ENCODE measurements at regions not wholly inside any gene's neighbourhood (a gene's known extent, or its start where the extent isn't known, plus 50 kb on each side); places are given as distances from the start of the nearest gene placed in this dataset.

- intact Hi-C loops (cut with DNase I) = no loop called here
- no peak for ATAC-seq
- H3K9me3 ChIP-seq = no peaks in the 10 kb centered on the region
- DNase-seq = no peak
- H3K27me3 ChIP-seq = no peaks in the 10 kb centered on the region
- no peak overlapping the region for H3K27ac ChIP-seq
- no peak overlapping the region for H3K4me3 ChIP-seq
- WGBS (ENCODE audit: insufficient coverage, low coverage, low lambda C conversion rate, missing lambda C conversion rate) = no CpG with 5 or more reads among the region's 5 CpGs
- H3K36me3 ChIP-seq = no peaks in the 10 kb centered on the region
- no peaks in the 10 kb centered on the region for H3K4me1 ChIP-seq
- no peak for TF ChIP-seq POLR2A (IDR thresholded peaks at IDR 0.05)
- TF ChIP-seq, protein P1, sequence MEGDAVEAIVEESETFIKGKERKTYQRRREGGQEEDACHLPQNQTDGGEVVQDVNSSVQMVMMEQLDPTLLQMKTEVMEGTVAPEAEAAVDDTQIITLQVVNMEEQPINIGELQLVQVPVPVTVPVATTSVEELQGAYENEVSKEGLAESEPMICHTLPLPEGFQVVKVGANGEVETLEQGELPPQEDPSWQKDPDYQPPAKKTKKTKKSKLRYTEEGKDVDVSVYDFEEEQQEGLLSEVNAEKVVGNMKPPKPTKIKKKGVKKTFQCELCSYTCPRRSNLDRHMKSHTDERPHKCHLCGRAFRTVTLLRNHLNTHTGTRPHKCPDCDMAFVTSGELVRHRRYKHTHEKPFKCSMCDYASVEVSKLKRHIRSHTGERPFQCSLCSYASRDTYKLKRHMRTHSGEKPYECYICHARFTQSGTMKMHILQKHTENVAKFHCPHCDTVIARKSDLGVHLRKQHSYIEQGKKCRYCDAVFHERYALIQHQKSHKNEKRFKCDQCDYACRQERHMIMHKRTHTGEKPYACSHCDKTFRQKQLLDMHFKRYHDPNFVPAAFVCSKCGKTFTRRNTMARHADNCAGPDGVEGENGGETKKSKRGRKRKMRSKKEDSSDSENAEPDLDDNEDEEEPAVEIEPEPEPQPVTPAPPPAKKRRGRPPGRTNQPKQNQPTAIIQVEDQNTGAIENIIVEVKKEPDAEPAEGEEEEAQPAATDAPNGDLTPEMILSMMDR (IDR thresholded peaks at IDR 0.05) = no peak
These were observed 102.2 kb upstream of the NAMPT start for GRCh38 chr7:106386958-106387357.

DNA sequence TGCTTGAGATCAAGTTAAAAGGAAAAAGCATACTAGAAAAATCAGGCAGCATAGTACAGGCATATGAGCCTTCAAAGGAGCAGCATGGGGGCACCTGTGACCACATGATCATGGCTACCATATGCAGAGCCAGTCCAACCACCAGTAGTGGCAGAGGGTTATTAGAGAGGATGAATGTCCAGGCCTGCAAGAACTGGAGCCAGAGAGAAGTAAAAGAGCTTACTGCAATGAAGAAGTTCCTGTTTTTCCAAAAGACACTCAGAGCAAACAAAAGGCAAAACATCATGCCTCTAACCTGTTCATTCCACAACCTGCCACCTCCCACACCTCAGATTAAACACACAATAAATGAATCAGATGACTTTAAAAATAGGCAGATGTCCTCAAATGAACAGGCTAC is 99.6 kb upstream of the NAMPT start:
- Histone ChIP-seq H3K27me3 (no peaks in the 10 kb centered on the region), H3K4me3 (no peak overlapping the region), H3K9me3 (no peaks in the 10 kb centered on the region), H3K36me3 (no peaks in the 10 kb centered on the region), H3K27ac (no peak overlapping the region), H3K4me1 (no peaks in the 10 kb centered on the region)
- ATAC-seq = peak in 2 of 4 donors; percentile 31 to 42
- no peak for DNase-seq
- intact Hi-C loops (cut with DNase I) = no loop called here
- TF ChIP-seq POLR2A (IDR thresholded peaks at IDR 0.05) = no peak
- TF ChIP-seq, protein P1 (IDR thresholded peaks at IDR 0.05) = no peak

DNA sequence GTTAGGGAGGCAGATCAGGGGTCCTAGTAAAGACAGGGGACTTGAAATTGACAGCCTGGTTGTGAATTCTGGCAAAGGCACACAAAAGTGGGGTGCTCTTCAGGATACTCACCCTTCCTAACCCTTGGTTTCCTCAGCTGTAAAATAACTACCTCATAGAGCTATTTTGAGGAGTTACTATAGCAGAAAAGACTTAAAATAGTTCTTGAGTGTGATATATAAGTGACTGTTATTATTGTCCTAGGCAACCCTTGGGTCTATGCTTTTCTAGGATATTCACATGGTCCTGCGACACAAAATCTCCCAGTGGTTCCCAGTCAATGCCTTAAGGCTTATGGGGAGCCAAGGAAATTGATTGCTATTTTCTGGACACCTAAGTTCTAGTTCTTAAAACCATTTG is 98.1 kb upstream of the NAMPT start:
- H3K4me1 ChIP-seq = no peaks in the 10 kb centered on the region
- no peak overlapping the region for H3K4me3 ChIP-seq
- TF ChIP-seq, protein P1 (IDR thresholded peaks at IDR 0.05) = no peak

GRCh38 chr7:106382129-106382528 is 97.3 kb upstream of the NAMPT start:
- Histone ChIP-seq H3K27me3 (no peaks in the 10 kb centered on the region), H3K36me3 (no peaks in the 10 kb centered on the region), H3K4me3 (no peak overlapping the region), H3K27ac (no peak overlapping the region), H3K9me3 (no peaks in the 10 kb centered on the region), H3K4me1 (no peaks in the 10 kb centered on the region)
- 88% methylated on average over 1 of the region's 1 CpG for WGBS (ENCODE audit: insufficient coverage, low coverage, low lambda C conversion rate, missing lambda C conversion rate)
- ATAC-seq (no peak), DNase-seq (peak in 1 of 3 donors; percentile 19)
- intact Hi-C loops (cut with DNase I) = no loop called here
- TF ChIP-seq, protein P1 (IDR thresholded peaks at IDR 0.05) = no peak
- TF ChIP-seq POLR2A (IDR thresholded peaks at IDR 0.05) = no peak

More for the DNA sequence above, 98.1 kb upstream of the NAMPT start:
- Histone ChIP-seq H3K36me3 (no peaks in the 10 kb centered on the region), H3K27me3 (no peaks in the 10 kb centered on the region), H3K27ac (no peak overlapping the region), H3K9me3 (no peaks in the 10 kb centered on the region)
- no peak for DNase-seq
- no peak for ATAC-seq
- WGBS (ENCODE audit: insufficient coverage, low coverage, low lambda C conversion rate, missing lambda C conversion rate) = 100% methylated on average over 1 of the region's 1 CpG
- intact Hi-C loops (cut with DNase I) = no loop called here

DNA sequence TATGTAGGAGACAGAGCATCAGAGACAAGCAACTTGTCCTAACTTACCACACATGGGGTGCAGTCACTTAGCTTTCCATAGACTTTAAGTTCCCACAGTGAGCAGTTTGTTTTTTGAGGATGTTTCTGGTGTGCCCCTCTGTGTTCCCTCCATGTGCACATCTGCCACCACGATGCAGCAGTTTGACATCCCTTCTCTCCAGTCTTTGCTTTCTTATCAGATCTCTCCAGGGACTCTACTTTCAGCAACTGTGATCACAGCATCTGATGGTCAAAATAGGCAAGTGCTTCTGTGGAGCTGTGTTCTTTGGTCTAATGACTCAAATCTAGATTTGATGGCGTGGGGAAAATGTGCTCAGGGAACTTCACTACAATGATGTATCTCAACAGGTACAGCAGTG is 96.5 kb upstream of the NAMPT start:
- H3K27me3 ChIP-seq = no peaks in the 10 kb centered on the region
- ATAC-seq (no peak), DNase-seq (no peak)
- H3K4me1 ChIP-seq = no peaks in the 10 kb centered on the region
- intact Hi-C loops (cut with DNase I) = no loop called here
- WGBS (ENCODE audit: insufficient coverage, low coverage, low lambda C conversion rate, missing lambda C conversion rate) = 70% methylated on average over 2 of the region's 2 CpGs
- H3K4me3 ChIP-seq = no peak overlapping the region
- TF ChIP-seq POLR2A (IDR thresholded peaks at IDR 0.05) = no peak
- TF ChIP-seq, protein P1 (IDR thresholded peaks at IDR 0.05) = no peak
- no peak overlapping the region for H3K27ac ChIP-seq
- H3K9me3 ChIP-seq = no peaks in the 10 kb centered on the region
- no peaks in the 10 kb centered on the region for H3K36me3 ChIP-seq
